ENCODE measurements at regions not wholly inside any gene's neighbourhood (a gene's known extent, or its start where the extent isn't known, plus 50 kb on each side); places are given as distances from the start of the nearest gene placed in this dataset.

- FAIRE-seq (no peak), DNase-seq (ENCODE audit: insufficient read length, low spot score) (no peak)
- no peak for TF ChIP-seq POLR2A (IDR thresholded peaks at IDR 0.05; ENCODE audit: low read depth, low read length)
Measured at GRCh38 chr18:34042423-34043146, 182.1 kb downstream of the NOL4 start.

GRCh38 chr18:34039611-34040010, 185.1 kb downstream of the NOL4 start:
- DNase-seq (ENCODE audit: insufficient read length, low spot score): no peak
- FAIRE-seq: no peak
- no peak for TF ChIP-seq POLR2A (IDR thresholded peaks at IDR 0.05; ENCODE audit: low read depth, low read length)

- TF ChIP-seq POLR2A (IDR thresholded peaks at IDR 0.05; ENCODE audit: low read depth, low read length): no peak
- no peak for DNase-seq (ENCODE audit: insufficient read length, low spot score)
- no peak for FAIRE-seq
Measured at GRCh38 chr18:34039201-34039600, 185.5 kb downstream of the NOL4 start.

GRCh38 chr18:34038086-34038485, 186.6 kb downstream of the NOL4 start:
- DNase-seq (ENCODE audit: insufficient read length, low spot score) (no peak), FAIRE-seq (no peak)
- TF ChIP-seq POLR2A (IDR thresholded peaks at IDR 0.05; ENCODE audit: low read depth, low read length): no peak

- TF ChIP-seq POLR2A (IDR thresholded peaks at IDR 0.05; ENCODE audit: low read depth, low read length): no peak
- DNase-seq (ENCODE audit: insufficient read length, low spot score): no peak
- no peak for FAIRE-seq
Measured at GRCh38 chr18:34033968-34034367, 190.7 kb downstream of the NOL4 start.

- FAIRE-seq (no peak), DNase-seq (ENCODE audit: insufficient read length, low spot score) (no peak)
- TF ChIP-seq POLR2A (IDR thresholded peaks at IDR 0.05; ENCODE audit: low read depth, low read length): no peak
Measured at GRCh38 chr18:34031810-34032209, 192.9 kb downstream of the NOL4 start.

GRCh38 chr18:34028324-34028723, 196.4 kb downstream of the NOL4 start:
- no peak for DNase-seq (ENCODE audit: insufficient read length, low spot score)
- FAIRE-seq: no peak
- no peak for TF ChIP-seq POLR2A (IDR thresholded peaks at IDR 0.05; ENCODE audit: low read depth, low read length)

GRCh38 chr18:34025191-34025801, 199.4 kb downstream of the NOL4 start:
- FAIRE-seq: no peak
- TF ChIP-seq POLR2A (IDR thresholded peaks at IDR 0.05; ENCODE audit: low read depth, low read length): no peak
- DNase-seq (ENCODE audit: insufficient read length, low spot score): no peak

GRCh38 chr18:34023471-34023870, 201.2 kb downstream of the NOL4 start:
- no peak for DNase-seq (ENCODE audit: insufficient read length, low spot score)

GRCh38 chr18:34018336-34018735, 206.4 kb downstream of the NOL4 start:
- DNase-seq (ENCODE audit: insufficient read length, low spot score) (no peak), FAIRE-seq (no peak)
- TF ChIP-seq POLR2A (IDR thresholded peaks at IDR 0.05; ENCODE audit: low read depth, low read length): no peak

More at GRCh38 chr18:34023471-34023870, 201.2 kb downstream of the NOL4 start:
- no peak for FAIRE-seq
- no peak for TF ChIP-seq POLR2A (IDR thresholded peaks at IDR 0.05; ENCODE audit: low read depth, low read length)

- TF ChIP-seq POLR2A (IDR thresholded peaks at IDR 0.05; ENCODE audit: low read depth, low read length): no peak
- no peak for DNase-seq (ENCODE audit: insufficient read length, low spot score)
- FAIRE-seq: no peak
Measured at GRCh38 chr18:34003687-34004086, 221.0 kb downstream of the NOL4 start.

- no peak for TF ChIP-seq POLR2A (IDR thresholded peaks at IDR 0.05; ENCODE audit: low read depth, low read length)
- DNase-seq (ENCODE audit: insufficient read length, low spot score) (no peak), FAIRE-seq (no peak)
Measured at GRCh38 chr18:34002130-34002529, 222.6 kb downstream of the NOL4 start.

GRCh38 chr18:34001376-34001775, 223.3 kb downstream of the NOL4 start:
- TF ChIP-seq POLR2A (IDR thresholded peaks at IDR 0.05; ENCODE audit: low read depth, low read length): no peak
- no peak for DNase-seq (ENCODE audit: insufficient read length, low spot score)
- no peak for FAIRE-seq

GRCh38 chr18:33987206-33987605, 237.5 kb downstream of the NOL4 start:
- no peak for FAIRE-seq
- no peak for TF ChIP-seq POLR2A (IDR thresholded peaks at IDR 0.05; ENCODE audit: low read depth, low read length)
- no peak for DNase-seq (ENCODE audit: insufficient read length, low spot score)

GRCh38 chr18:33983126-33983525, 241.6 kb downstream of the NOL4 start:
- FAIRE-seq: no peak
- no peak for TF ChIP-seq POLR2A (IDR thresholded peaks at IDR 0.05; ENCODE audit: low read depth, low read length)

More at GRCh38 chr18:33983126-33983525, 241.6 kb downstream of the NOL4 start:
- no peak for DNase-seq (ENCODE audit: insufficient read length, low spot score)

Data from H54 (cell line).